ENCODE measurements at regions not wholly inside any gene's neighbourhood (a gene's known extent, or its start where the extent isn't known, plus 50 kb on each side); places are given as distances from the start of the nearest gene placed in this dataset.

GRCh38 chr5:165881259-165881658 lies 2375.8 kb downstream of the MAT2B start:
- H3K27ac ChIP-seq, result no peak overlapping the region
- H3K4me3 ChIP-seq, result no peak overlapping the region
- no peak for DNase-seq
- intact Hi-C loops (cut with DNase I; ENCODE audit: low total_unique reads), result no loop called here
- no peaks in the 10 kb centered on the region for H3K27me3 ChIP-seq
- in situ Hi-C loops (cut with MboI; ENCODE audit: low sequenced_read_pairs in 4 of 4), result no loop called here
- no peaks in the 10 kb centered on the region for H3K9me3 ChIP-seq
- TF ChIP-seq, protein P1, sequence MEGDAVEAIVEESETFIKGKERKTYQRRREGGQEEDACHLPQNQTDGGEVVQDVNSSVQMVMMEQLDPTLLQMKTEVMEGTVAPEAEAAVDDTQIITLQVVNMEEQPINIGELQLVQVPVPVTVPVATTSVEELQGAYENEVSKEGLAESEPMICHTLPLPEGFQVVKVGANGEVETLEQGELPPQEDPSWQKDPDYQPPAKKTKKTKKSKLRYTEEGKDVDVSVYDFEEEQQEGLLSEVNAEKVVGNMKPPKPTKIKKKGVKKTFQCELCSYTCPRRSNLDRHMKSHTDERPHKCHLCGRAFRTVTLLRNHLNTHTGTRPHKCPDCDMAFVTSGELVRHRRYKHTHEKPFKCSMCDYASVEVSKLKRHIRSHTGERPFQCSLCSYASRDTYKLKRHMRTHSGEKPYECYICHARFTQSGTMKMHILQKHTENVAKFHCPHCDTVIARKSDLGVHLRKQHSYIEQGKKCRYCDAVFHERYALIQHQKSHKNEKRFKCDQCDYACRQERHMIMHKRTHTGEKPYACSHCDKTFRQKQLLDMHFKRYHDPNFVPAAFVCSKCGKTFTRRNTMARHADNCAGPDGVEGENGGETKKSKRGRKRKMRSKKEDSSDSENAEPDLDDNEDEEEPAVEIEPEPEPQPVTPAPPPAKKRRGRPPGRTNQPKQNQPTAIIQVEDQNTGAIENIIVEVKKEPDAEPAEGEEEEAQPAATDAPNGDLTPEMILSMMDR (IDR thresholded peaks at IDR 0.05 in 4 of 5, conservative IDR thresholded peaks at IDR 0.05 in 1 of 5), result no peak
- TF ChIP-seq POLR2A (IDR thresholded peaks at IDR 0.05), result no peak
- H3K36me3 ChIP-seq, result no peaks in the 10 kb centered on the region
- ATAC-seq, result no peak
- no peaks in the 10 kb centered on the region for H3K4me1 ChIP-seq

GRCh38 chr5:165882099-165882498 lies 2376.7 kb downstream of the MAT2B start:
- H3K4me3 ChIP-seq, result no peak overlapping the region
- in situ Hi-C loops (cut with MboI; ENCODE audit: low sequenced_read_pairs in 4 of 4), result no loop called here
- no peaks in the 10 kb centered on the region for H3K36me3 ChIP-seq
- ATAC-seq, result no peak
- no peaks in the 10 kb centered on the region for H3K9me3 ChIP-seq
- intact Hi-C loops (cut with DNase I; ENCODE audit: low total_unique reads), result no loop called here
- no peaks in the 10 kb centered on the region for H3K27me3 ChIP-seq
- H3K27ac ChIP-seq, result no peak overlapping the region
- no peaks in the 10 kb centered on the region for H3K4me1 ChIP-seq
- no peak for DNase-seq
- TF ChIP-seq, protein P1 (IDR thresholded peaks at IDR 0.05 in 4 of 5, conservative IDR thresholded peaks at IDR 0.05 in 1 of 5), result no peak
- no peak for TF ChIP-seq POLR2A (IDR thresholded peaks at IDR 0.05)

GRCh38 chr5:165885623-165886350 lies 2380.4 kb downstream of the MAT2B start:
- Histone ChIP-seq H3K4me3 (no peak overlapping the region), H3K27ac (no peak overlapping the region), H3K27me3 (no peaks in the 10 kb centered on the region), H3K36me3 (no peaks in the 10 kb centered on the region), H3K9me3 (no peaks in the 10 kb centered on the region), H3K4me1 (no peaks in the 10 kb centered on the region)
- TF ChIP-seq, protein P1 (IDR thresholded peaks at IDR 0.05 in 4 of 5, conservative IDR thresholded peaks at IDR 0.05 in 1 of 5), result no peak
- no peak for TF ChIP-seq POLR2A (IDR thresholded peaks at IDR 0.05)
- in situ Hi-C loops (cut with MboI; ENCODE audit: low sequenced_read_pairs in 4 of 4), result no loop called here
- intact Hi-C loops (cut with DNase I; ENCODE audit: low total_unique reads), result no loop called here
- ATAC-seq (no peak), DNase-seq (no peak)

DNA sequence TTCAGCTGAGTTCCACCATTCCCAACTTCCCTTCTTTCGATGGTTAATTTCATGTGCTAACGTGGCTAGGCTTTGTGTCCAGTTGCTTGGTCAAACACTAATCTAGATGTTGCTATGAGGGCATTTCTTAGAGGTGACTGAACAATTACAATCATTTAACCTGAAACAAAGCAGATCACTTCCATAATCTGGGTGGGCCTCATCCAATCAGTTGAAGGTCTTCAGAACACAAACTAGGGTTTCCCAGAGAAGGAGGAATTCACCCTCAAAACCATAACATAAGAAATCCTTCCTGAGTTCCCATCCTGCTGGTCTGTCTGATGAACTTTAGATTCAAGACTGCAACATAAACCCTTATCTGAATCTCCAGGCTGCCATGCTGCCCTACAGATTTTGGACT lies 2381.7 kb downstream of the MAT2B start:
- no peak for DNase-seq
- H3K4me3 ChIP-seq, result no peak overlapping the region
- in situ Hi-C loops (cut with MboI; ENCODE audit: low sequenced_read_pairs in 4 of 4) (no loop called here), intact Hi-C loops (cut with DNase I; ENCODE audit: low total_unique reads) (no loop called here)
- no peak for TF ChIP-seq POLR2A (IDR thresholded peaks at IDR 0.05)
- TF ChIP-seq, protein P1 (IDR thresholded peaks at IDR 0.05 in 4 of 5, conservative IDR thresholded peaks at IDR 0.05 in 1 of 5), result no peak
- H3K27ac ChIP-seq, result no peak overlapping the region
- ATAC-seq, result no peak
- H3K9me3 ChIP-seq, result no peaks in the 10 kb centered on the region
- no peaks in the 10 kb centered on the region for H3K27me3 ChIP-seq
- no peaks in the 10 kb centered on the region for H3K4me1 ChIP-seq
- no peaks in the 10 kb centered on the region for H3K36me3 ChIP-seq

GRCh38 chr5:165892383-165892782 lies 2387.0 kb downstream of the MAT2B start:
- H3K9me3 ChIP-seq, result no peaks in the 10 kb centered on the region
- in situ Hi-C loops (cut with MboI; ENCODE audit: low sequenced_read_pairs in 4 of 4), result no loop called here
- no peaks in the 10 kb centered on the region for H3K27me3 ChIP-seq
- no peak overlapping the region for H3K4me3 ChIP-seq
- intact Hi-C loops (cut with DNase I; ENCODE audit: low total_unique reads), result no loop called here
- TF ChIP-seq, protein P1 (IDR thresholded peaks at IDR 0.05 in 4 of 5, conservative IDR thresholded peaks at IDR 0.05 in 1 of 5), result no peak
- TF ChIP-seq POLR2A (IDR thresholded peaks at IDR 0.05), result no peak
- DNase-seq (no peak), ATAC-seq (no peak)
- H3K4me1 ChIP-seq, result no peaks in the 10 kb centered on the region
- H3K36me3 ChIP-seq, result no peaks in the 10 kb centered on the region
- H3K27ac ChIP-seq, result no peak overlapping the region

All from gastrocnemius medialis (tissue), 4 donors.